SK-N-SH treated with all-trans-retinoic acid at 6 μM for 48 hours (cell line): ENCODE measurements at regions not wholly inside any gene's neighbourhood (a gene's known extent, or its start where the extent isn't known, plus 50 kb on each side); places are given as distances from the start of the nearest gene placed in this dataset.

Source experiments
- ARNTL ChIP-seq: fragments of 450-650 bp; formaldehyde crosslinking; IDR thresholded peaks from 2 replicates; pipeline ENCODE4 v1.5.0; 2020; ENCODE audit warnings: low read depth, mild to moderate bottlenecking, moderate library complexity, borderline replicate concordance
- ESRRG ChIP-seq: fragments of 250-450 bp; sonication (Bioruptor Pico); IDR thresholded peaks from 2 replicates; pipeline ENCODE4 v1.6.1; 2021; ENCODE audit warnings: mild to moderate bottlenecking
- OSR1 ChIP-seq: fragments of 250-450 bp; sonication (Bioruptor Pico); IDR thresholded peaks from 2 replicates; pipeline ENCODE4 v1.8.0; 2022; ENCODE audit warnings: moderate library complexity, mild to moderate bottlenecking, inconsistent platforms
- PPARA ChIP-seq: fragments of 250-450 bp; sonication (Bioruptor Pico); IDR thresholded peaks from 2 replicates; pipeline ENCODE4 v1.5.0; 2020; ENCODE audit warnings: mild to moderate bottlenecking, borderline replicate concordance
- TCF4 ChIP-seq: fragments of 250-450 bp; sonication (Bioruptor Pico); IDR thresholded peaks from 2 replicates; pipeline ENCODE4 v1.8.0; 2021; ENCODE audit warnings: mild to moderate bottlenecking, moderate library complexity, borderline replicate concordance
- TOX ChIP-seq: fragments of 250-450 bp; sonication (Bioruptor Pico); IDR thresholded peaks from 2 replicates; pipeline ENCODE4 v1.8.0; 2021; ENCODE audit warnings: mild to moderate bottlenecking, moderate library complexity, borderline replicate concordance
- ZFP3 ChIP-seq: fragments of 250-450 bp; sonication (Bioruptor Pico); IDR thresholded peaks from 2 replicates; pipeline ENCODE4 v1.5.0; 2020; ENCODE audit warnings: mild to moderate bottlenecking, moderate library complexity
- ZFP30 ChIP-seq: fragments of 450-650 bp; formaldehyde crosslinking; IDR thresholded peaks from 2 replicates; pipeline ENCODE4 v1.5.0; 2022; ENCODE audit warnings: mild to moderate bottlenecking, moderate library complexity
- TF ChIP-seq, protein P1 (sequence below): fragments of 250-450 bp; sonication (Bioruptor Pico); IDR thresholded peaks from 2 replicates; pipeline ENCODE4 v1.5.0; 2020; ENCODE audit warnings: mild to moderate bottlenecking, moderate library complexity
- TF ChIP-seq, protein P2 (sequence below): fragments of 250-450 bp; sonication (Bioruptor Pico); IDR thresholded peaks from 2 replicates; pipeline ENCODE4 v1.8.0; 2020; ENCODE audit warnings: mild to moderate bottlenecking, moderate library complexity, borderline replicate concordance
- TF ChIP-seq, protein P3 (sequence below): fragments of 250-450 bp; sonication (Bioruptor Pico); IDR thresholded peaks from 2 replicates; pipeline ENCODE4 v1.8.0; 2021; ENCODE audit warnings: low read depth, mild to moderate bottlenecking, moderate library complexity, borderline replicate concordance

DNA sequence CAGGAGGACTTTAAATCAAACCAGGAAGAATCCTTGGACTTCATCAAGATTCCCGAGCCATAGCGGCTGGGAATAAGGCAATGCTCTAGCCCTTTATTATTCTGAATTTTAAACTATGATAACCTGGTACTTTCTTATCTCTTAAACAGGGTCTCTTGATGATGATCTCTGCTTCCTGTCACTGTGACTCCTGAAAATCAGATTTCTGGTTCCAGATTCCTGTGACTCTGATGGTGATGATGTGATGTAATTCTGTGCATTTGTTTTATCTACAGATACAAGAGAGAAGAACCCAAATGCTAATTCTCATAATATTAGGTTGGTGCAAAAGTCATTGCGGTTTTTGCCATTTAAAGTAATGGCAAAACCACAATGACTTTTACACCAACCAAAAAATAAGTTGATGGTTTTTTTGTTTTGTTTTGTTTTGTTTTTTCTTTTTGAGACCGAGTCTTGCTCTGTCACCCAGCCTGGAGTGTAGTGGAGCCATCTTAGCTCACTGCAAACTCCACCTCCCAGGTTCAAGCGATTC, 116.3 kb upstream of the CREB1 start:
- TF ChIP-seq, protein P1, sequence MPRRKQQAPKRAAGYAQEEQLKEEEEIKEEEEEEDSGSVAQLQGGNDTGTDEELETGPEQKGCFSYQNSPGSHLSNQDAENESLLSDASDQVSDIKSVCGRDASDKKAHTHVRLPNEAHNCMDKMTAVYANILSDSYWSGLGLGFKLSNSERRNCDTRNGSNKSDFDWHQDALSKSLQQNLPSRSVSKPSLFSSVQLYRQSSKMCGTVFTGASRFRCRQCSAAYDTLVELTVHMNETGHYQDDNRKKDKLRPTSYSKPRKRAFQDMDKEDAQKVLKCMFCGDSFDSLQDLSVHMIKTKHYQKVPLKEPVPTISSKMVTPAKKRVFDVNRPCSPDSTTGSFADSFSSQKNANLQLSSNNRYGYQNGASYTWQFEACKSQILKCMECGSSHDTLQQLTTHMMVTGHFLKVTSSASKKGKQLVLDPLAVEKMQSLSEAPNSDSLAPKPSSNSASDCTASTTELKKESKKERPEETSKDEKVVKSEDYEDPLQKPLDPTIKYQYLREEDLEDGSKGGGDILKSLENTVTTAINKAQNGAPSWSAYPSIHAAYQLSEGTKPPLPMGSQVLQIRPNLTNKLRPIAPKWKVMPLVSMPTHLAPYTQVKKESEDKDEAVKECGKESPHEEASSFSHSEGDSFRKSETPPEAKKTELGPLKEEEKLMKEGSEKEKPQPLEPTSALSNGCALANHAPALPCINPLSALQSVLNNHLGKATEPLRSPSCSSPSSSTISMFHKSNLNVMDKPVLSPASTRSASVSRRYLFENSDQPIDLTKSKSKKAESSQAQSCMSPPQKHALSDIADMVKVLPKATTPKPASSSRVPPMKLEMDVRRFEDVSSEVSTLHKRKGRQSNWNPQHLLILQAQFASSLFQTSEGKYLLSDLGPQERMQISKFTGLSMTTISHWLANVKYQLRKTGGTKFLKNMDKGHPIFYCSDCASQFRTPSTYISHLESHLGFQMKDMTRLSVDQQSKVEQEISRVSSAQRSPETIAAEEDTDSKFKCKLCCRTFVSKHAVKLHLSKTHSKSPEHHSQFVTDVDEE (CRISPR knock-in tag) = no peak
- TF ChIP-seq OSR1 (CRISPR knock-in tag) (no peak), TCF4 (CRISPR knock-in tag) (no peak), ZFP30 (CRISPR knock-in tag) (no peak), ESRRG (CRISPR knock-in tag) (no peak), ZFP3 (CRISPR knock-in tag) (no peak), PPARA (CRISPR knock-in tag) (no peak), TOX (CRISPR knock-in tag) (no peak), ARNTL (CRISPR knock-in tag) (no peak)
- TF ChIP-seq, protein P2, sequence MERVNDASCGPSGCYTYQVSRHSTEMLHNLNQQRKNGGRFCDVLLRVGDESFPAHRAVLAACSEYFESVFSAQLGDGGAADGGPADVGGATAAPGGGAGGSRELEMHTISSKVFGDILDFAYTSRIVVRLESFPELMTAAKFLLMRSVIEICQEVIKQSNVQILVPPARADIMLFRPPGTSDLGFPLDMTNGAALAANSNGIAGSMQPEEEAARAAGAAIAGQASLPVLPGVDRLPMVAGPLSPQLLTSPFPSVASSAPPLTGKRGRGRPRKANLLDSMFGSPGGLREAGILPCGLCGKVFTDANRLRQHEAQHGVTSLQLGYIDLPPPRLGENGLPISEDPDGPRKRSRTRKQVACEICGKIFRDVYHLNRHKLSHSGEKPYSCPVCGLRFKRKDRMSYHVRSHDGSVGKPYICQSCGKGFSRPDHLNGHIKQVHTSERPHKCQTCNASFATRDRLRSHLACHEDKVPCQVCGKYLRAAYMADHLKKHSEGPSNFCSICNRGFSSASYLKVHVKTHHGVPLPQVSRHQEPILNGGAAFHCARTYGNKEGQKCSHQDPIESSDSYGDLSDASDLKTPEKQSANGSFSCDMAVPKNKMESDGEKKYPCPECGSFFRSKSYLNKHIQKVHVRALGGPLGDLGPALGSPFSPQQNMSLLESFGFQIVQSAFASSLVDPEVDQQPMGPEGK (CRISPR knock-in tag) = no peak
- TF ChIP-seq, protein P3, sequence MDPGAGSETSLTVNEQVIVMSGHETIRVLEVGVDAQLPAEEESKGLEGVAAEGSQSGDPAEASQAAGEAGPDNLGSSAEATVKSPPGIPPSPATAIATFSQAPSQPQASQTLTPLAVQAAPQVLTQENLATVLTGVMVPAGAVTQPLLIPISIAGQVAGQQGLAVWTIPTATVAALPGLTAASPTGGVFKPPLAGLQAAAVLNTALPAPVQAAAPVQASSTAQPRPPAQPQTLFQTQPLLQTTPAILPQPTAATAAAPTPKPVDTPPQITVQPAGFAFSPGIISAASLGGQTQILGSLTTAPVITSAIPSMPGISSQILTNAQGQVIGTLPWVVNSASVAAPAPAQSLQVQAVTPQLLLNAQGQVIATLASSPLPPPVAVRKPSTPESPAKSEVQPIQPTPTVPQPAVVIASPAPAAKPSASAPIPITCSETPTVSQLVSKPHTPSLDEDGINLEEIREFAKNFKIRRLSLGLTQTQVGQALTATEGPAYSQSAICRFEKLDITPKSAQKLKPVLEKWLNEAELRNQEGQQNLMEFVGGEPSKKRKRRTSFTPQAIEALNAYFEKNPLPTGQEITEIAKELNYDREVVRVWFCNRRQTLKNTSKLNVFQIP (CRISPR knock-in tag) = no peak
